Activated naive CD4-positive, alpha-beta T cell treated with anti-CD3 and anti-CD28 coated beads, Interleukin-2, amount 50 U/mL, for 24 hours (primary cell): ENCODE measurements at regions not wholly inside any gene's neighbourhood (a gene's known extent, or its start where the extent isn't known, plus 50 kb on each side); places are given as distances from the start of the nearest gene placed in this dataset.
A peak's percentile ranks its signal among the peaks of the same experiment; 100 is the strongest.

Experiments
- H3K27ac Mint-ChIP-seq: one replicate; pipeline ENCODE4 v1.8.0; 2021; ENCODE audit warnings: mild to moderate bottlenecking, mixed read lengths
- H3K27me3 Mint-ChIP-seq: one replicate; pipeline ENCODE4 v1.8.0; 2021; ENCODE audit warnings: mixed read lengths
- H3K36me3 Mint-ChIP-seq: one replicate; pipeline ENCODE4 v1.8.0; 2021; ENCODE audit warnings: mixed read lengths
- H3K4me1 Mint-ChIP-seq: one replicate; pipeline ENCODE4 v1.8.0; 2021; ENCODE audit warnings: mixed read lengths
- H3K4me3 Mint-ChIP-seq: one replicate; pipeline ENCODE4 v1.8.0; 2021; ENCODE audit warnings: mild to moderate bottlenecking, mixed read lengths
- H3K9me3 Mint-ChIP-seq: one replicate; pipeline ENCODE4 v1.8.0; 2021; ENCODE audit warnings: mixed read lengths

- Mint-ChIP-seq H3K36me3 (no peaks in the 10 kb centered on the region), H3K27ac (no peak overlapping the region), H3K9me3 (no peaks in the 10 kb centered on the region), H3K27me3 (peaks cover 16% of the 10 kb centered on the region), H3K4me3 (no peak overlapping the region), H3K4me1 (no peaks in the 10 kb centered on the region)
These were observed 149.3 kb upstream of the WNT4 start for GRCh38 chr1:22292011-22292788.

GRCh38 chr1:22295396-22295795, 152.5 kb upstream of the WNT4 start:
- Mint-ChIP-seq H3K4me1 (no peaks in the 10 kb centered on the region), H3K36me3 (no peaks in the 10 kb centered on the region), H3K27me3 (peaks cover 34% of the 10 kb centered on the region), H3K4me3 (no peak overlapping the region), H3K9me3 (no peaks in the 10 kb centered on the region), H3K27ac (no peak overlapping the region)

- Mint-ChIP-seq H3K4me1 (no peaks in the 10 kb centered on the region), H3K27ac (no peak overlapping the region), H3K9me3 (no peaks in the 10 kb centered on the region), H3K4me3 (no peak overlapping the region), H3K36me3 (no peaks in the 10 kb centered on the region), H3K27me3 (peaks cover 37% of the 10 kb centered on the region)
These were observed 153.0 kb upstream of the WNT4 start for GRCh38 chr1:22295856-22296255.

- Mint-ChIP-seq H3K27ac (no peak overlapping the region), H3K36me3 (no peaks in the 10 kb centered on the region), H3K4me3 (no peak overlapping the region), H3K27me3 (peaks cover 37% of the 10 kb centered on the region), H3K9me3 (no peaks in the 10 kb centered on the region), H3K4me1 (no peaks in the 10 kb centered on the region)
These were observed 154.0 kb upstream of the WNT4 start for GRCh38 chr1:22296701-22297591.

DNA sequence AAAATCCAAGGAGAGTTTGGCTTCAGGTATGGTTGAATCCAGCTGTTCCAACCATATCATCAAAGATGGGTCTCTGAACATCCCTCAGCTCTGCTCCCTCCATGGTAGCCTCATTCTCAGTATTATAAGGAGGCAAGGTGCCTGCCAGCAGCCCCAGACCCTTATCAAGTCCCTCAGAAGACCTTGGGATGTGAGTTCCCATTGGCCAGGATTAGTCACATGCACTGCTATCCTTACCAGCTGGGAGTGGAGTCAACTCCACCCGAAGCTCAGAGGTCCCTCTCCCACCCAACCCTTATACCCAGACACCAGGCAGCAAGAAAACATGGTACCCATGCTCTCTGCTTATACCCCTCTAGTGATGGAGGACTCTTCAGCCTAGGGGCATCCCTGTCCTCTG, 153.7 kb upstream of the ZBTB40 start:
- Mint-ChIP-seq H3K27ac (no peak overlapping the region), H3K36me3 (no peaks in the 10 kb centered on the region), H3K4me1 (no peaks in the 10 kb centered on the region), H3K4me3 (no peak overlapping the region), H3K9me3 (no peaks in the 10 kb centered on the region), H3K27me3 (peaks cover 37% of the 10 kb centered on the region)

DNA sequence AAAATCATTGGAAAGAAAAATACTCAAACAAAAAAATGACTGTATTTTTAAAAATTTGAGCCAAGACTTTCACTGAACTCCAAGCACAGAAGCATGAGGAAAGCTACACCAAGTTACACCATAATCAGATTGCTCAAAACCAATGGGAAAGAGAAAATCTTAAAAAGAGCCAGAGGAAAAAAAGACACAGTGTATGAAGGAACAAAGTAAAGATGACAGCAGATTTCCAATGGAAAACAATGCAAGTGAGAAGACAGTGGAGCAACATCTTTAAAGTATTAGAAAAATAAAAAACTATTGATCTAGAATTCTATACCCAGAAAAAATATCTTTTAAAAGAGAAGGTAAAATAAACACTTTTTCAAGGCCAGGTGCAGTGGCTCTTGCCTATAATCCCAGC, 147.8 kb upstream of the ZBTB40 start:
- H3K9me3 Mint-ChIP-seq = peaks cover 7% of the 10 kb centered on the region
- no peak overlapping the region for H3K27ac Mint-ChIP-seq
- H3K27me3 Mint-ChIP-seq = peaks cover 36% of the 10 kb centered on the region
- peaks cover 4% of the 10 kb centered on the region for H3K36me3 Mint-ChIP-seq
- no peaks in the 10 kb centered on the region for H3K4me1 Mint-ChIP-seq
- H3K4me3 Mint-ChIP-seq = no peak overlapping the region

GRCh38 chr1:22309572-22309971, 142.1 kb upstream of the ZBTB40 start:
- peaks cover 24% of the 10 kb centered on the region for H3K27me3 Mint-ChIP-seq
- H3K4me1 Mint-ChIP-seq = no peaks in the 10 kb centered on the region
- H3K27ac Mint-ChIP-seq = no peak overlapping the region
- H3K9me3 Mint-ChIP-seq = no peaks in the 10 kb centered on the region
- no peaks in the 10 kb centered on the region for H3K36me3 Mint-ChIP-seq
- H3K4me3 Mint-ChIP-seq = no peak overlapping the region

DNA sequence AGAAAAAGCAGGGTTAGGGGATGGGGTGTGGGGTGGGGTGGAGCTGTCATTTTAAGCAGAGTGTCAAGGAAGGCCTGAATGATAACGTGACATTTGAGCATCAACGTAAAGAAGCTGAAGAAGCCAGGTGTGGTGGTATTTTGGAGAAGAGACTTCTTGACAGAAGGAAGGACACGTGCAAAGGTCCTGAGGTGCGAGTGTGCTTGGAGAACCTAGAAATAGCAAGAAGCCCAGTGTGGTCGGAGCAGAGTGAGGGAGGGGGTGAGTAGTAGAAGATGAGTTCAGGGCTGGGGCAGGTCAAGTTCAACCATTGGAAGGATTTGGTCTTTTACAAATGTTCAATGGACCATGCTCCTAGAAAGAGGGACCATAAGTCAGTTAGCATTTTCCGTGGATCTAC, 140.2 kb upstream of the ZBTB40 start:
- H3K27me3 Mint-ChIP-seq = peaks cover 19% of the 10 kb centered on the region
- H3K4me3 Mint-ChIP-seq = no peak overlapping the region
- no peaks in the 10 kb centered on the region for H3K36me3 Mint-ChIP-seq
- no peaks in the 10 kb centered on the region for H3K4me1 Mint-ChIP-seq
- no peak overlapping the region for H3K27ac Mint-ChIP-seq
- H3K9me3 Mint-ChIP-seq = no peaks in the 10 kb centered on the region

- Mint-ChIP-seq H3K27me3 (peaks cover 11% of the 10 kb centered on the region), H3K27ac (no peak overlapping the region), H3K9me3 (no peaks in the 10 kb centered on the region)
These were observed 138.3 kb upstream of the ZBTB40 start for GRCh38 chr1:22313321-22313720.

GRCh38 chr1:22314706-22315105, 136.9 kb upstream of the ZBTB40 start:
- no peaks in the 10 kb centered on the region for H3K9me3 Mint-ChIP-seq
- no peaks in the 10 kb centered on the region for H3K36me3 Mint-ChIP-seq
- no peak overlapping the region for H3K27ac Mint-ChIP-seq
- no peaks in the 10 kb centered on the region for H3K4me1 Mint-ChIP-seq
- H3K4me3 Mint-ChIP-seq = no peak overlapping the region
- peaks cover 8% of the 10 kb centered on the region for H3K27me3 Mint-ChIP-seq

More at GRCh38 chr1:22313321-22313720, 138.3 kb upstream of the ZBTB40 start:
- no peaks in the 10 kb centered on the region for H3K4me1 Mint-ChIP-seq
- H3K4me3 Mint-ChIP-seq = no peak overlapping the region
- no peaks in the 10 kb centered on the region for H3K36me3 Mint-ChIP-seq

DNA sequence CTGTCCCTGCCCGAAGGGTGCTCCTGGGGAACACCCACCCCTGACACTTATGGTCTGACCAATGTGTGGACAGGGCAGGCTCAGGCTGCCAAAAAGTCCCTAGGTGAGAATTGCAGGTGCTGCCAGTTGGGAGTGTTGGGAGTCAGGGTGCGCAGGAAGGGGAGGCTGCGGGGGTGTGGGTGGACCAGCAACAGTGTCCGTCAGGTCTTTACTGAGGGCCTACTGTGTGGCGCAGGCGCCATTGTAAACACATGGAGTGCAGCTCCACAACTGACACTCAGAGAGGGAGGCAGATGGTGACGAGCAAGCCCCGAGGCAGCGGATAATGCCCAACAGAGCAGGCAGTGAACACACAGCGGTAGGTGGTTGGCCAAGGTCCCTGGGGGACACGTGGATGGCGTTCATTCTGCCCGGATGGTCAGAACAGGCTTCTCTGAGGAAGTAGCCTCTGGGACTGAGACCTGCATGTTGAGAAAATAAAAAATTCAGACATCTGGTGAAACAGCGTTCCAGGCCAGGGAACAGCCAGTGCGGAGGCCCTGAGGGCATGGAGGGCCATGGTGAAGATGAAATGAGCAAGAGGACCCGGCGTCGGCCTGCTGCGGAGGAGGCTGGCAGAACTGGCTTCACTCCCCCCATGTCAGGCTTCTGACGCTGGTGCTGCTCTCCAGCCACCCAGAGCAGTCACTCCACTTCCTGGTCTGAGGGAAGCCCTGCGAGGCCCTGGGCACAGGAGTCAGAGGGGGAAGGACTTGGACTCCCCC, 136.2 kb upstream of the ZBTB40 start:
- no peak overlapping the region for H3K4me3 Mint-ChIP-seq
- H3K9me3 Mint-ChIP-seq = no peaks in the 10 kb centered on the region
- no peaks in the 10 kb centered on the region for H3K4me1 Mint-ChIP-seq
- no peaks in the 10 kb centered on the region for H3K36me3 Mint-ChIP-seq
- peaks cover 6% of the 10 kb centered on the region for H3K27me3 Mint-ChIP-seq
- peak overlapping the region; percentile 30 for H3K27ac Mint-ChIP-seq

- H3K4me1 Mint-ChIP-seq = no peaks in the 10 kb centered on the region
- H3K9me3 Mint-ChIP-seq = no peaks in the 10 kb centered on the region
- no peak overlapping the region for H3K27ac Mint-ChIP-seq
- H3K4me3 Mint-ChIP-seq = no peak overlapping the region
- no peaks in the 10 kb centered on the region for H3K36me3 Mint-ChIP-seq
- peaks cover 5% of the 10 kb centered on the region for H3K27me3 Mint-ChIP-seq
These were observed 134.3 kb upstream of the ZBTB40 start for GRCh38 chr1:22317231-22317919.

DNA sequence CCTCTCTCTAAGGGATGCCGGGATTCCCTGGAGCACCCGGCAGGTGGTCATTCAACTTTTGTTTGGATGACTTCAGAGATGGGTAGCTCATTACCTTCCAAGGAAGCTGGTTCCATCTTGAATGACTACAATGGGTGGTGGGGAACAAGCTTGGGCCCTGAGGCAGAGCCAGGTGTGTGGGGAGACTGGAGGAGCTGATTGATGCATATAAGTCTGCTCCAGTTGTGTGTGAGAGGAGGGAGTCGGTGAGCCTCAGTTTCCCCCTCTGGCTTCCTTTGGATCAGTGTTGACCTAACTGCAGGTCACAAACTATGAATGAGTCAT, 133.8 kb upstream of the ZBTB40 start:
- H3K4me1 Mint-ChIP-seq = no peaks in the 10 kb centered on the region
- H3K9me3 Mint-ChIP-seq = no peaks in the 10 kb centered on the region
- H3K36me3 Mint-ChIP-seq = no peaks in the 10 kb centered on the region
- H3K4me3 Mint-ChIP-seq = no peak overlapping the region
- H3K27me3 Mint-ChIP-seq = peaks cover 5% of the 10 kb centered on the region
- no peak overlapping the region for H3K27ac Mint-ChIP-seq

DNA sequence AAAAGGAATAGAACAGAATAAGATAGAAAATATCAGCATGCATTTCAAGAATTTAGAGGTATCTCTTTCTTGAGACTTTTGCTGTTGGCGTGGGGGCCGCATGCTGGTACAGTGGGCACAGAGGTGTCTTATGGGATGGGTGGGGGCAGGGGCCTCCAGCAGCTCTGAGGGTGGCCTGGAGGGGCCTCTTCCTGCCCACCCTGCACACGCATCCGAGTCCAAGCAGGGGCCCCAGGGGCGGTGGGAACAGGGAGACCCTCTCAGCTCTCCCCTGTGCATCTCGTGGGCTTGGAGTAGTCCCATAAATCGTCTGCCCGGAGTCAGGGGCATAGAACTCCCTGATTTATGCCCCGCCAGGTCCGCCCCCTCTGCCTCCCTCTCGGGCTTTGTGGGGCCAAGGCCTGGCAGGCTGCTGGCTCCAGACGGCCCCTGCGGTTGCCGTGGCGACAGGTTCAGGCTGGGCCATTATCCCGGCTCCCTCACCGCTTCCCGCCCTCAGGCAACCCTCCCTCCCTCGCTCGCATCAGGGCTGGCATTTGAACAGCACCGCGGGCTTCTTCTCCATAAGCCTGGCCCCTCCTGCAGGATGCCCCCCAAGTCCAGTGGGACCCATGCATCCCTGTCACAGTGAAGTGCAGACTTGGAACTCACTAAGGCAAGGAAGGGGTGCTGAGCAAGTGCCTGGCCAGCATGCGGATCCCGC, 133.2 kb upstream of the ZBTB40 start:
- Mint-ChIP-seq H3K9me3 (no peaks in the 10 kb centered on the region), H3K4me3 (no peak overlapping the region), H3K27ac (no peak overlapping the region), H3K27me3 (peaks cover 5% of the 10 kb centered on the region), H3K36me3 (no peaks in the 10 kb centered on the region), H3K4me1 (no peaks in the 10 kb centered on the region)

- no peaks in the 10 kb centered on the region for H3K36me3 Mint-ChIP-seq
- no peaks in the 10 kb centered on the region for H3K4me1 Mint-ChIP-seq
- H3K4me3 Mint-ChIP-seq = no peak overlapping the region
- no peaks in the 10 kb centered on the region for H3K9me3 Mint-ChIP-seq
- peaks cover 5% of the 10 kb centered on the region for H3K27me3 Mint-ChIP-seq
- H3K27ac Mint-ChIP-seq = no peak overlapping the region
These were observed 132.0 kb upstream of the ZBTB40 start for GRCh38 chr1:22319608-22320007.
